IPS-NIHi7 (cell line): ENCODE measurements at regions not wholly inside any gene's neighbourhood (a gene's known extent, or its start where the extent isn't known, plus 50 kb on each side); places are given as distances from the start of the nearest gene placed in this dataset.
"Not testable (repeated sequence)": the region's sequence is repeated elsewhere in the genome, so short reads cannot be mapped to it uniquely, and the experiment has no call there.

Source experiments
- DNase-seq: peaks from one replicate; pipeline ENCODE4 v3.0.0; 2012; ENCODE audit warnings: mixed read lengths; ENCODE audit errors: extremely low spot score

DNA sequence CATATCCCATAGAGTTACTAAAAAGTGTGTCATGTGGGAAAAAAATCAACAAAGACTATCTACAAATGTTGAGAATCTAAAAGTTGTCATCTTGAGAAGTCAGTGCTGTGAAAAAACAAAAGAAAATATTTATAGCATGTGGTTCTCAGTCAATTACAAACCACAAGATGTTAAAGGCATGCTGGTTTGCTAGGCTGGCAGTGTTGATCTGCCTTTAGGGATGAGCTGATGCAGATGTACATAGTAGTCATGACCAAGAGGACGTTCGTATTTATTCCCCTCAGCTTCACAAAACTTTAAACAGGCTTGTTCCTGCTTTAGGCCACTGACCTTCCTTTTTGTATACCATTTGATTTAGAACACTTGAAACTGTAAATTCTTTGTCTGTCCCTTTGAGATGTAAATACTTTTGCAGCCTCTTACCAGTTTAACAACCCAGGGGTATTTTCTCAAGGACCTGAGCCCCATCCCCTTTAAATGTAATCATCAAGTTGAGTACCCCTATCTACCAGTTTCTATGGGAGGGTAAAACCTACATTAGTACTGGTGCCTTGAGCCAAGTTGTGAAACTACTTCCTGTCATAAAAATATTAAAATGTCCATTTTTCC, 446.6 kb downstream of the KCNJ18 start:
- DNase-seq = no peak

DNA sequence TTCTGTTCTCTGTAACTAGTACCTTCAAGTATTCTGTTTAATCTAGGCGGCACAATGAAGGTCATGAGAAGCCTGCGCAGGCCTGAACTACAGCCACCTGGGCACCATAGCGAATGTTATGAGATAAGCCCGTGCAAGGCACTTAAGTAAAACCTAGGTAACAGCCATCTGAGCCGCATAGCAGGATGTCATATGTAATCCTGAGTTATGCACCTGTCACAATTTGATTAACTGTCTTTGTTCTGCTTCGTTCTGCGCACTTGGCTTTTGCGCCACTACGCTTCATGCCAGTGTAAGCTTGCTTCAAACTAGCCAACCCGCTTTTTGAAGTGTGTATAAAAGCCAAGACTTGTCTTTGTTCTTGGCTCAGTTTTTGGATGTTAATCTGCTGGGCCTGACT, 449.8 kb downstream of the KCNJ18 start:
- DNase-seq = no peak

DNA sequence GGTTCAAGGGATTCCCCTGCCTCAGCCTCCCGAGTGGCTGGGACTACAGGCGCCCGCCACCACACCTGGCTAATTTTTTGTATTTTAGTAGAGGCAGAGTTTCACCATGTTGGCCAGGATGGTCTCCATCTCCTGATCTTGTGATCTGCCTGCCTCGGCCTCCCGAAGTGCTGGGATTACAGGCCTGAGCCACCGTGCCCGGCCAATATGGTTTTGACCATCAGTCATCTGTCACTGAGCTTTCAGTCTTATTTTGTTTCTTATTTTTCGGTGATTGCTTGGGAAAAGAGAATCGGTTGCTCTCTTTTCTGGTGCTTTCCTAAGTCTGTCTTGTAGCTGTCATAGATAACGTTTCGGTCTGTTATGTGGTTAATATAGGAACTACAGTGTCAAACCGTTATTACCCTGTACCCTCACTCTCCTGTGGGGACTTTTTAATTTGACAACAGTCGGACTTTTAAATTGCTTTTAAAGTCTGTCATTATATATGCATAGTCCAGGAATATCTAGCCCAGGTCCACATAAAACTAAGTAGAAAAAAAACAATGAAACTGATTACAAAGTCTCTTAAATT, 453.4 kb downstream of the KCNJ18 start:
- no peak for DNase-seq

DNA sequence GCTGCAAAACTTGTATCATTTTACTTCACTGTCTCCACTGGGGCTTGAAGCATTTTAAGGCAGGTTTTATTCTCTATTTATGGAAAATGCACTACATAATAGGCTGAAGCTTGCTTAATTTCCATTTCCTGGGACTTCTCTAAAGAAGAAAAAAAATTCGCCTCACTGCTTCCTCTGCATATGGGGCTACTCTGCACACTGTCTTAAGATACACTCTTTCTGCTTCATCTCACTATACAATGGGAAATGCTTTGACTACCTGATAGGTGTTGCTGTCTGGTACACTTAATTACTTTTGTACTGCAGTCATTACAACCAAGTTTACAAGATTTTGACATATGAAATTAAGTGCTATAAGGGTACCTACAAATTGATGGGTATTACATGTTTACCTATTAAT, 466.0 kb downstream of the KCNJ18 start:
- DNase-seq = no peak

DNA sequence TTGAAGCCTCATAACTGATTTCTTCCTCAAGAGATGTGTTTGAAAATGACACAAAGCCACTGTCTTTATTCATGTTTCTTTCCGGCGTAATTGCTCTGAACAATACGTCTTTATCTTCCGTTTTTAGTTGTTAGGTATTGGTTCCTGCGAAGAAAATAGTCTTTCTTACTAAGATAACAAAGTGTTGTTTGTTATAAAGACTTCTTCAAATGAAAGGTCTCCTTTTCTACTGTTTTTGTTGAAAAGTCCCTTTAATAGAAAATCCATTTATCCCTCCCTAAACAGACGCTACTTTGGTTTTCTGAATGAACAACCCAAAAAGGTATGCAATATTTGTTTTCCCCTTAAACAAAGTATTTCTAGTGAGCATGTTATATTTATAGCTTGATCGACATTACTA, 469.1 kb downstream of the KCNJ18 start:
- DNase-seq = no peak

DNA sequence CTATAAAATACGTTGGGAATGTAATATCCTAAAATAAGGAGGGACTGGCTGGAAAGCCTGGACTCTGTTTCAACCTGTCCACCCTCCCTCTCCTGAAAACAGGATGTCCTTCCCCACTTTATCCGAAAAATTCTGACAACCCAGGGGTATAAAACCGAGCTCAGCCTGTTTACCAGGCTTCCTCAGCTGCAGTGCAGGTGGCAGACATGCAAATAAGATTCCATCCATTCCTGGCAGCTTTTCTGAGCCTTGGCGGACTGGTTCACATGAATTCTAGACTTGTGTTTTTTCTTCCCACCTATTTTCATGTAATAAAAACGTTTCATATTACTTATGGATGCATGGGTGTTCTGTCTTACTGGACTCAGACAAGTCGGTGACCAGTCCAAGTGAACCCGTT, 479.3 kb downstream of the KCNJ18 start:
- peak; percentile 6 for DNase-seq

DNA sequence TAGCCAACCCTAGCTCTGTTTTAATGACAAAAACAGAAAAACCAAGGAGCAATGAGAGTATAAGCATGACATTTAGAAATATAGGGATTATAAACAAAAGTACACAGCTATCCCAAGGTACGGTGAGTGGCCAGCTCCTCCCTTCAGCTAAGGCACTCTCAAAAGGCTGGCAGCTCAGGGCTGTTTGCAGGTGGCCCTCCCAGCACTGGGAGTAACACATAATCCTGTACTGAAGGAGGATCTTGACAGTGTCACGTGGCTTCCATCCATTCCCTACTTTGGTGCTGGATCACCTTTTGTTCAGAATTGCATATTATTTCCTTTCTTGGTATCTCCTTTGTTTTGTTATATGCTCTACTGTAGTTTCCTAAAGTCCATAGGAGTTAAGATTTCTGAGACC, 500.8 kb downstream of the KCNJ18 start:
- DNase-seq = no peak

DNA sequence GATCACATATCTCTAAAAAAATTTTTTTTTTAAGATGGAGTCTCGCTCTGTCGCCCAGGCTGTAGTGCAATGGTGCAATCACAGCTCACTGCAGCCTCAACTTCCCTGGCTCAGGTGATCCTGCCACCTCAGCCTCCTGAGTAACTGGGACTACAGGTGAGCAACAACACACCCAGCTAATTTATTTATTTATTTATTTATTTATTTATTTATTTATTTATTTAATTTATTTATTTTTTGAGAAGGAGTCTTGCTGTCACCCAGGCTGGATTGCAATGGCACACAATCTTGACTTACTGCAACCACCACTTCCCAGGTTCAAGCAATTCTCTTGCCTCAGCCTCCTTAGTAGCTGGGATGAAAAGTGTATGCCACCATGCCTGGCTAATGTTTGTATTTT, 507.9 kb downstream of the KCNJ18 start:
- DNase-seq = not testable (repeated sequence)

DNA sequence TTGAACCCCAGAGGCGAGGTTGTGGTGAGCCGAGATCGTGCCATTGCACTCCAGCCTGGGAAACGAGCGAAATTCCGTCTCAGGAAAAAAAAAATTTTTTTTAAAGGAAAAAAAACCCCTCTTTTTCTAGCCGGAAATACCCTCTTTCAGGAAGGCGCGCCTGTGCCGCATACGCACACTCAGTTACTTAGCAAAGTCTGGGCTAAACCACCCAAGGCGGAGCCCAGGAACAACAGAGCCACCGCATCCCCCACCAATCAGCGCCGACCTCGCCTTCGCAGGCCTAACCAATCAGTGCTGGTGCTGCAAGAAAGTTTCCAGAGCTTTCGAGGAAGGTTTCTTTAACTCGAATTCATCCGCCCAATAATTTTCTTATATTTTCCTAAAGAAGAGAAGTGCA, 510.4 kb downstream of the KCNJ18 start:
- DNase-seq = no peak

DNA sequence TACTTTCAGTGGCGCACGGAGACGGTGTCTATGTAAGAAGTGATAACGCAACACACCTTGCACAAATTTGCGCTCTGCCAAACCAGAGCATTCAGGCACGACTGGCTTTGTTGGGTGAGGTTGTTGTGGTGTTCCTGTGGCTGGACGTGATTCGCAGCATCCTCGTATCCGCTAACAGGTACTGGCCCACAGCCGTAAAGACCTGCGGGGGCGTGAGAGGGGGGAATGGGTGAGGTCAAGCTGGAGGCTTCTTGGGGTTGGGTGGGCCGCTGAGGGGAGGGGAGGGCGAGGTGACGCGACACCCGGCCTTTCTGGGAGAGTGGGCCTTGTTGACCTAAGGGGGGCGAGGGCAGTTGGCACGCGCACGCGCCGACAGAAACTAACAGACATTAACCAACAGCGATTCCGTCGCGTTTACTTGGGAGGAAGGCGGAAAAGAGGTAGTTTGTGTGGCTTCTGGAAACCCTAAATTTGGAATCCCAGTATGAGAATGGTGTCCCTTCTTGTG, 510.9 kb downstream of the KCNJ18 start:
- DNase-seq = no peak

DNA sequence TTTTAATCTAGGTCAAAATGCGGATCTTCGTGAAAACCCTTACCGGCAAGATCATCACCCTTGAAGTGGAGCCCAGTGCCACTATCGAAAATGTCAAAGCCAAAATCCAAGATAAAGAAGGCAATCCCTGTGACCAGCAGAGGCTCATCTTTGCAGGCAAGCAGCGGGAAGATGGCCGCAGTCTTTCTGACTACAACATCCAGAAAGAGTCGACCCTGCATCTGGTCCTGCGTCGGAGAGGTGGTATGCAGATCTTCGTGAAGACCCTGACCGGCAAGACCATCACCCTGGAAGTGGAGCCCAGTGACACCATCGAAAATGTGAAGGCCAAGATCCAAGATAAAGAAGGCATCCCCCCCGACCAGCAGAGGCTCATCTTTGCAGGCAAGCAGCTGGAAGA, 511.8 kb downstream of the KCNJ18 start:
- DNase-seq = not testable (repeated sequence)

DNA sequence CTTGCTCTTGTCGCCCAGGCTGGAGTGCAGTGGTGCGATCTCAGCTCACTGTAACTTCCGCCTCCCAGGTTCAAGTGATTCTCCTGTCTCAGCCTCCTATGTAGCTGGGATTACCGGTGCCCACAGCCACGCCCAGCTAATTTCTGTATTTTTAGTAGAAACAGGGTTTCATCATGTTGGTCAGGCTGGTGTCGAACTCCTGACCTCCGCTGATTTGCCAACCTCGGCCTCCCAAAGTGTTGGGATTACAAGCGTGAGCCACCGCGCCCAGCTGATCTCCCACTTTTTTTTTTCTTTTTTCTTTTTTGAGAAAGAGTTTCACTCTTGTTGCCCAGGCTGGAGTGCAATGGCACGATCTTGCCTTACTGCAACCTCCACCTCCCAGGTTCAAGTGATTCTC, 517.9 kb downstream of the KCNJ18 start:
- not testable (repeated sequence) for DNase-seq

DNA sequence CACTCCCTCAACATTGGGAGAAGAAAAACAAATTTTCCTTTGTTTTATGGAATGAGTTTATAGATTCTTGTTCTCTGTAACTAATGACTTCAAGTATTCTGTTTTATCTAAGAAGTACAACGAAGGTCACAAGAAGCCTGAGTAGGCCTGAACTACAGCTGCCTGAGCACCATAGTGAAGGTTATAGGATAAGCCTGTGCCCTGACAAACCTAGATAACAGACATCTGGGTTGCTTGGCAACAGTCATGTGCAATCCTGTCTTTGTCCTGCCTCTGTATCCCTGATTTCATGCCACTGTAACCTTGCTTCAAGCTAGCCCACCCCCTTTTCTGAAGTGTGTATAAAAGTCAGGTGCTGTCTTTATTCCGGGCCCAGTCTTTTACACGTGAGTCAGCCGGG, 520.8 kb downstream of the KCNJ18 start:
- not testable (repeated sequence) for DNase-seq

DNA sequence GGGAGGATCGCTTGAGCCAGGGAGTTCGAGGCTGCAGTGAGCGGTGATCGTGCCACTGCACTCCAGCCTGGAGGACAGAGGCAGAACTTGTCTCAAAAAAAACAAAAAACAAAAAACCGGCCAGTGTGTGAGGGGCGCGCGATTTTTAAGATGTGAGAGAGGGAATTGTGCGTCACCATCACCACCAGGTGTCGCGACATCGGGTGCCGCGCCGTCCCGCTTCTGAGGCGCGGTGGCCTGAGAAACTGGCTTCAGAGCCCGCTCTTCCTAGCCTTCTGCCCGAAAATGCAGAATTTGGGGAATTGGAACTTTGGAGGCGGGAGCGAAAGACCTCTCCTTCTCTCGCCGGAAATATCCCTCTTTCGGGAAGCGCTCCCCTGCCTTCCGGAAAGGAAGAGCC, 524.8 kb downstream of the KCNJ18 start:
- no peak for DNase-seq

DNA sequence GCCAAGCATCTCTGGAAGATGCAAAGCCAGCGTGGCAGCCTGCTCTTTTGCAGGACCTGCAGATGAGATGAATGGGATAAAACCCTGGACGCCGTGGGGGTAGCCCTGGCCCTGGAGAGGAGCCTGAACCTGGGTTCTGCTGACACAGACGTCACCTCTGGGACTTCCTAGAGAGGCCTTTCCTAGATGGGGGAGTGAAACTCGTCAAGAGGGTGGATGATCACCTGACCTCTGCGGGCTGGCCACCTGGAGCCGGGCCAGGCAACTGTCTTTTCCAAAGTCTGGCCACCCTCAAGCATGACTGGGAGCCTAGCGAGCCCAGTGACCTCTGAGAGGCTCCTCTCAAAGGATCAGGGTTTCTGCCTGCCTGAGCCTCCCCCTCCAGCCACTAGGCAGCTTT, 529.0 kb downstream of the KCNJ18 start:
- DNase-seq = no peak

DNA sequence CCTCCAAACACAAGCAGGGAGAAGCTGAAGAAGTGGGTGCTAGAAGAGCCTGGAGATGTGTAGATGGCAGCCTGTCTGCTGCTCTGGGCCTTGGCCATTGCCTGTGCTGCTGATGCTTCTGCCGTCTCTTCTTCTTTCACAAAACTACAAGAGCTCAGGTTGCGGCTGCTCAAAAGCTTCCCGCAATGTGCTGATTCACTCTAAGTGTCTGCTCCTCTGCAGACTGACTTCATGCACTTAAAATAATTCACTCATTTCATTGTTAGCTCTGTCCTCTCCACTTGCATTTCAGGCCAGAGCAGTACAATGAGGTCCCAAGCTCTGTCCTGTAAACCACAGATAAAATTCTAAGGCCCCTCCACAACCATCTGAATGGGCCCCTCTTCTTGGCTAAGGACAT, 534.2 kb downstream of the KCNJ18 start:
- not testable (repeated sequence) for DNase-seq

DNA sequence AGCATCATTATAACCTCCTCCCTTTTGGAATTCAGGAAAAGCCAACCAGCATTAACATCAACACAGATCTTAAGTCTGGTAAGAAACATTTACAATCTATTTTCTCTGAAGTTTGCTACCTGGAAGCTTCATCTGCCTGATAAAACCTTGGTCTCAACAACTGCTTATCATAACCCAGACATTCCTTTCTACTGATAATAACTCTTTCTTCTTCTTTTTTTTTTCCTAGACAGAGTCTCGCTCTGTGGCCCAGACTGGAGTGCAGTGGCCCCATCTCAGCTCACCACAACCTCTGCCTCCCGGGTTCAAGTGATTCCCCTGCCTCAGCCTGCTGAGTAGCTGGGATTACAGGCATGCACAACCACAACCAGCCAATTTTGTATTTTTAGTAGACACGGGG, 534.6 kb downstream of the KCNJ18 start:
- not testable (repeated sequence) for DNase-seq

DNA sequence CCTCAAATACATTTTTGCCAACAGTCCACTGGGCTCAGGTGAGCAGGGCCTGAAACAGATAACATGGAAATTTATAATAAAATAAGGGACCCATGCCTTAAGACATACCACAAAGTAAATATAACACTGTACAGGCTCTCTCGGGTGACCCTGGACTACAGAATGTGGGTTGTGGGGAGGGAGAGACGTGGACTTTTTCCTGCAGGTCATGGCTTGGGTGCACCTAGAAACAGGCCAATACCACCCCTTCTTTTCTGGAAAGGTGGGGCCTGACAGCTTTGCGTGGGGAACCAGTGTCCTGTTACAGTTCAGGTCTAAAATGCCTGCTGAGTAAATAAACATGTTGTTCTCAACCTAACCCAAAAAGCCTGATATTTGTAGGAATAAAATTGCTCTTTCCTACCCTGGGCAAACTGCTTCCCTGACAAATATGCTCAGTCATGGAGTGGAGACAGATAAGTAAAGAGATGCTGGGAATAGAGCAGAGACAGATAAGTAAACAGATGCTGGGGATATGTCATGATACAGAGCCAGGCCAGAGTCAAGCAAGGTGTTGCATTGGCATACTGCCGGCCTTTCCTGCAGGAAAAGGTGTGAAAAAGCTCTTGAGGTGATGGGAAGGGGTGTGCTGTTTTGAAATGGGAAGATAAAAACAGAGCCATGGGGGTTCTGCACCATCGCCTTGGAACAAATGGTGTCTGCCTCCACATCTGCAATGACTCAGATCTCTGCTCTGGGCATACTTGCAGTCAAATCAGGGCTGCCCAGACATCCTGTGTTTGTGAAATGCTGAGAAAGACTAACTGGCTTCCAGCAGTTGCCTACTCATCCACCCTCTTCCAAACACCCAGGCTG, 535.6 kb downstream of the KCNJ18 start:
- not testable (repeated sequence) for DNase-seq

DNA sequence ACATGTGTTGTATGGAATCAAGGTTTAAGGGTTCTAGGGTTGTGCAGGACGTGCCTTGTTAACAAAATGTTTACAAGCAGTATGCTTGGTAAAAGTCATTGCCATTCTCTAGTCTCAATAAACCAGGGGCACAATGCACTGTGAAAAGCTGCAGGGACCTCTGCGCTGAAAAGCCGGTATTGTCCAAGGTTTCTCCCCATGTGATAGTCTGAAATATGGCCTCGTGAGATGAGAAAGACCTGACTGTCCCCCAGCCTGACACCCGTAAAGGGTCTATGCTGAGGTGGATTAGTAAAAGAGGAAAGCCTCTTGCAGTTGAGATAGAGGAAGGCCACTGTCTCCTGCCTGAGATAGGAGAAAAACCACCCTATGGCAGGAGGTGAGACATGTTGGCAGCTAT, 537.5 kb downstream of the KCNJ18 start:
- not testable (repeated sequence) for DNase-seq

DNA sequence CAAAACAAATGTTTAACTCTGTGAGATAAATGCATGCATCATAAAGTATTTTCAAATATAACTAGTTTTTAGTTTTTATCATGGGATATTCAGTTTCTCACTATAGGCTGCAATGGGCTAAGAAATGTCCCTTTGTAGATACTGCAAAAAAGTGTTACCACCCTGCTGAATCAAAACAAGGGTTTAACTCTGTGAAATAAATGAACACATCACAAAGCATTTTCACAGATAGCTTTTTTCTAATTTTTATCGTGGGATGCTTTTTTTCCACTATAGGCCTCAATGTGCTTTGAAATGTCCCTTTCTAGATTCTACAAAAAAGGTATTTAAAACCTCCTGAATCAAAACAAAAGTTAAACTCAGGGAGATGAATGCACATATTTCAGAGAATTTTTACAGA, 541.1 kb downstream of the KCNJ18 start:
- no peak for DNase-seq

DNA sequence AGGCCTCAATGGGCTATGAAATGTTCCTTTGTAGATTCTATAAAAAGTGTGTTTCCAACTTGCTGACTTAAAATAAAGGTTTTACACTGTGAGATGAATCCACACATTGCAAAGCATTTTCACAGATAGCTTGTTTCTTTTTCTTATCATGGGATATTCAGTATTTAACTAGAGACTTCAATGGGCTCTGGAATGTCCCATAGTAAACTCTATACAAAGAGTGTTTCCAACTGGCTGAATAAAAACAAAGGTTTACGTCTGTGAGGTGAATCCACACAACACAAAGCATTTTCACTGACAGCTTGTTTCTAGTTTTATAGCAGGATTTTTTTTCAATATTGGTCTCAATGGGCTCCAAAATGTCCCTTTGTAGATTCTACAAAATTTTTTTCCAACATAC, 550.1 kb downstream of the KCNJ18 start:
- no peak for DNase-seq

DNA sequence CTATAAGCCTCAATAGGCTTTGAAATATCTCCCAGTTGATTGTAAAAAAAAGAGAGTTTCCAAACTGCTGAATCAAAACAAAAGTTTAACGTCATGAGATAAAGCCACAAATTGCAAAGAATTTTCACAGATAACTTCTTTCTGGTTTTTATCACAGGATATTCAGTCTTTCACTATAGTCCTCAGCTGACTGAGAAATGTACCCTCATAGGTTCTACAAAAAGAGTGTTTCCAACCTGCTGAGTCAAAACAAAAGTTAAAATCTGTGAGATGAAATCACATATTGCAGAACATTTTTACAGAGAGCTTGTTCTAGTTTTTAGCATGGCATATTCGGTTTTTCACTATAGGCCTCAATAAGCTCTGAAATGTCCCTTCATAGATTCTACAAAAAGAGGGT, 559.2 kb downstream of the KCNJ18 start:
- DNase-seq = no peak

DNA sequence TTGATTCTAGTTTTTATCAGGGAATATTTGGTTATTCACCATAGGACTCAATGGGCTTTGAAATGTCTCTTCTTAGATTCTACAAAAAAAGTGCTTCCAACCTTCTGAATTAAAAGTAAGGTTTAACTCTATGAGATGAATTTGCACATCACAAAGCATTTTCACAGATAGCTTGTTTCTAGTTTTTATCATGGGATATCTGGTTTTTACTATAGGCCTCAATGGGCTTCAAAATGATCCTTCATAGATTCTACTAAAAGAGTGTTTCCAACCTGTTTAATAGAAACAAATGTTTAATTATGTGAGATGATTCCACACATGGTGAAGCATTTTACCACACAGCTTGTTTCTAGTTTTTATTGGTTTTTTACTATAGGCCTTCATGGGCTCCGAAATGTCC, 560.7 kb downstream of the KCNJ18 start:
- no peak for DNase-seq
